Epidermal melanocyte (primary cell): ENCODE measurements at regions not wholly inside any gene's neighbourhood (a gene's known extent, or its start where the extent isn't known, plus 50 kb on each side); places are given as distances from the start of the nearest gene placed in this dataset.
A peak's percentile ranks its signal among the peaks of the same experiment; 100 is the strongest.

ENCODE experiments used
- DNase-seq: peaks from one replicate; pipeline ENCODE4 v3.0.0; 2011; ENCODE audit warnings: low spot score; ENCODE audit not compliant: insufficient read length

DNA sequence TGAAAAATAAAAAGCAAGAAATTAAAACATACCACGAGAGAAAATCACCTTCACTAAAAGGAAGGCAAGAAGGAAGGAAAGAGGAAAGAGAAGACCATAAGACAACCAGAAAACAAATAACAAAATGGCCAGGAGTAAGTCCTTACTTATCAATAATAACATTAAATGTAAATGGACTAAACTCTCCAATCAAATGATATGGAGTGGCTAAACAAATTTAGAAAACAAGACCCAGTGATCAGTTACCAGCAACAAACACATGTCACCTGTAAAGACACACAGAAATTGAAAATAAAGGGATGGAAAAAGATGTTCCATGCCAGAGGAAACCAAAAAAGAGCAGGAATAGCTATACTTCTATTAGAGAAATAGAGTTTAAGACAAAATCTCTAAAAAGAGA is 85.0 kb upstream of the SLC38A4 start:
- DNase-seq = no peak

DNA sequence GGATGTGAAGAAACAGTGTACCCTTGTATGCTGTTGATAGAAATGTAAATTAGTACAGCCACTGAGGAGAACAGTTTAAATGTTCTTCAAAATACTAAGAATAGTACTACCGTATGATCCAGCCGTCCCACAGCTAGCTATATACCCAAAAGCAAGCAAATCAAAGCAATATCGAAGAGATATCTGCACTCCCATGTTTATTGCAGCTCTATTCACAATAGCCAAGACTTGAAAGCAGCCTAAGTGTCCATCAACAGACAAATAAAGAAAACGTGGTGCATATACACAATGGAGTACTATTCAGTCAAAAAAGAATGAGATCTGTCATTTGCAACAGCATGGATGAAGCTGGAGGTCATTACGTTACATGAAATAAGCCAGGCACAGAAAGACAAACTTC is 88.5 kb upstream of the SLC38A4 start:
- DNase-seq = no peak

DNA sequence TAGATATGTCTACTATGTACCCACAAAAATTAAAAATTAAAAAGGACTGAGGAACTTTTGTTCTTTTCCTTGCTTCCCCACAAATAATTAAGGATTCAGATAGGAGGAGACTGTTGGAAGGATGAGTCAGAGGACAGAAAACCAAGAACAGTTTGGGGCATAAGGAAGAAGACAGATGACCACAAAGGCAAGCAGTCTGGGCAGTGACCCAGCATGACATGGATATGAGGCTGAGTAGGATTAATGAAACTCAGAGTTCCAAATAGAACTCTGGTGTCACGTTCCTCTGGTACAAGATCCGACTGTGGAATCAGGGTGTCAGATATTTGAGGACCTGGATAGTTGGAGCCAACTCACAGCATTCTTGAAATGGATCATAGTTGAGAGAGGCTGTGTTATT is 89.3 kb upstream of the SLC38A4 start:
- peak; percentile 20 for DNase-seq

DNA sequence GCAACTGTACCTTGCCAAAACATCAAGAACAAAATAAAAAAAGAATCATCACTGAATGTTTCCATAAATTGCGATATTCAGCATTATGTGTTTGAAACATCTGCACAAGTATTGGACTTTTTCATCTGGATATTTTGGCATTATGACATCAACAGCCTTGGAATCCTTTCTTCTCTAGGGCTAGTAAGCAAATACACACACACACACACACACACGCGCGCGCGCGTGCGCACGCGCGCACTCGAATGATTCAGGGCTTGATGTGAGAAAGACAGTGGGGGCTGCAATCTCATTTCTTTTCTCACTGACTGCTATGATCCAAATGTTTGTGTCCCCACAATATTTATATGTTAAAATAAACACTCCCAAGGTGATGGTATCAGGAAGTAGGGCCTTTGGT is 90.0 kb upstream of the SLC38A4 start:
- no peak for DNase-seq

DNA sequence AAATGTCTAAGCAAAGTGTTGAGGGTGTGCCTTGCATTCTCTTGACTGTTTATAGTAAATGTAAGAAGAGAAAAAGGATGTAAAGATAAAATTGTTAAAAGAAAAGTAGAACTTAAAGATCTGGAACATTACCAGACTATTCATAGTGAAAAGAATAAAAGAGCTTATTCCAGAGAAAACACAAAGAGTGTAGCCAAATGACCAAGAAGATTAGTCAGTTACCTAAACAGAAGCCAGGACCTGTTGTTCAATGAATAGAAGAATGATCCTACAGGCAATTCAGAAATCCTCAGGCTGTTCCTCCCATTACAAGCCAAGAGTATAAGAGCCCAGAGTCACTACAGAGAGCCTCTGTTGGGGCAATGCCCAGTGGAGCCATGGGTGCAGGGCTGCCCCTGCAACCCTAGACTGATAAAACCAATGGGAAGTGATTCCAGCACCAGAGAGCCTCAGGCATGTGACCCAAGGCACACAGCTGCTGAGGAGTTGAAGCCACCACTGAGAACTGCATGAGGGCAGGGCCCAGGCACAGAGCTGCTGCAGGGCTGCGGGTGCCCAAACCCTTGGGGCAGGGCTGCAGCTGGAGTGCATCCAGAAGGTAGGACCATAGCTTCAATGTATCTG is 91.1 kb upstream of the SLC38A4 start:
- no peak for DNase-seq

DNA sequence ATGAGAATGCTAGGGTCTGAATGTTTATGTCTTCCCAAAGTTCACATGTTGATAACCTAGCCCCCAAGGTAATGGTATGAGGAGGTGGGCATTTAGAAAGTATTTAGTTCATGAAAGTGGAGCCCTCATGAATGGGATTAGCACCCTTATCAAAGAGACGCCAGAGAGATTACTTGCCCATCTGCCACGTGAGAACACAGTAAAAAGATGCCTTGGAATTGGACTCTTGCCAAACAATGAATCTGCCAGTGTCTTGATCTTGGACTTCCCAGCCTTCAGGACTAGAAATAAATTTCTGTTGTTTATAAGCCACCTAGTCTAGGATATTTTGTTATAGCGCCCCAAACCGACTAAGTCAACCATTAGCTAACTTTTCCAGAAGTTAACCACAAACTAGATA is 92.0 kb upstream of the SLC38A4 start:
- no peak for DNase-seq

DNA sequence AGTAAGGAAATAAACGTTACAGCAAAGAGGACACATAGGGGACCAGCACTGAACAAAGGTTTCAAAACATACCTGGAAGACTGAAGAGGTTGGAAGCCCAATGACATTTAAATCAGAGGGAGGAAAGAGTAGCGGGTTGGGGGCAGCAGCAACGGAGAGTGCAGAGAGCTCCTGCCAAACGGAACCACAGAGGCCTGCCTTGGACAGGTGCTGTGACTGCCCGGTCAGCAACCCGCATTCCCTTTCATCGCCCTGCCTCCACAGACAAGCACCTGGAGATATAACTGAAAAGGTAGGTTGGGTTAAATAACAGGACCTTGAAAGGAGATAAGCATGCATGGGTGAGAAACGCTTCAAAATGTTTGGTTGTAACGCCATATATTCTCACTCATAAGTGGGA is 92.8 kb upstream of the SLC38A4 start:
- DNase-seq = no peak

DNA sequence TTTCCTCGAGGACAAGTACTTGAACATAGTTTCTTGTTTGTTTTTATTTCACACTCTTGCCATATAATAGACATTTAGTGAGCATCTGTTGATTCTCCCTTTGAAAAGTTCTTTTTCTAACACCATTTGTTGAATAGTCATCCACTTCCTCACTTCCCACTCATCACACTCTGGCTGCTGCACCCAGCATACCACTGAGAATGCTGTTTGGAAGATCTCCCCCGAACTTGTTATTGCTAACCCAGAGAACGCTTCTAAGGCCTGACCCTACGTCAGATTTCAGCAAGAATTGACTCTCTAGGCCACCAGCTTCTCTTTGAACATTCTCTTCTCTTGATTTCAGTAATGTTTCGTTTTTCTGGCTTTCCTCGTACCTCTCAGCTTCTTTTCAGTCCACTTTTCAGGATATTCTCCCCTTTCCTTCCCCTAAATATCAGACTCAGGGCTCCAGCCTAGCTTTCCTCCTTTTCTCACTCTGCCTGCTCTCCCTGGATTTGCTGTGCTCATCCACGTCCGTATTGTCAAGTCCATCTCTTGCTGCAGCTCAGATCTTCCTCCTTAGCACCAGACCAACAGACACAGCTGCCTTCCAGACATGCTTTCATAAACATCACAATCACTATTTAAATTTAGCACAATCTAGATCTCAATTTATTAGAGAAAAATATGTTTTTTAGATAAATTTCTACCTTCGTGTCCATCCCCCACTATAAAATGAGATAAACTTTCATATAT is 94.0 kb upstream of the SLC38A4 start:
- DNase-seq = no peak

DNA sequence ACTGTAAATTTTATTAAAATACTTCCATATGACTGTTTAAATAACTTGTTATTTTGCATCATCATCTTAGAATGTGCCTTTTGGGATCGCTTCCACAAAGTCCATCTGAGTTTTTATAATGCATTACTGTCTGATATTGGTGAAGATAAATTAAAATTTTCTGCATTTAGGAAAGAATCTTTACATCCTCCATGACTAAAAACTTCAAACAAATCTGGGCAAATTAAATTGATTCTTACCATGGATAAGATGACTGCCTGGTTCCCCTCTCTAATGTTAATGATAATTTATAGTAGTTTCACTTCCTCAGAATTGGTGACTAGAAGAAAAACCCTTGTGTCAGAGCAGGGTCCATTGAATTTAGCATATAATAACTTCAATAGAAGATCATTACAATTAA is 94.7 kb upstream of the SLC38A4 start:
- DNase-seq = no peak

DNA sequence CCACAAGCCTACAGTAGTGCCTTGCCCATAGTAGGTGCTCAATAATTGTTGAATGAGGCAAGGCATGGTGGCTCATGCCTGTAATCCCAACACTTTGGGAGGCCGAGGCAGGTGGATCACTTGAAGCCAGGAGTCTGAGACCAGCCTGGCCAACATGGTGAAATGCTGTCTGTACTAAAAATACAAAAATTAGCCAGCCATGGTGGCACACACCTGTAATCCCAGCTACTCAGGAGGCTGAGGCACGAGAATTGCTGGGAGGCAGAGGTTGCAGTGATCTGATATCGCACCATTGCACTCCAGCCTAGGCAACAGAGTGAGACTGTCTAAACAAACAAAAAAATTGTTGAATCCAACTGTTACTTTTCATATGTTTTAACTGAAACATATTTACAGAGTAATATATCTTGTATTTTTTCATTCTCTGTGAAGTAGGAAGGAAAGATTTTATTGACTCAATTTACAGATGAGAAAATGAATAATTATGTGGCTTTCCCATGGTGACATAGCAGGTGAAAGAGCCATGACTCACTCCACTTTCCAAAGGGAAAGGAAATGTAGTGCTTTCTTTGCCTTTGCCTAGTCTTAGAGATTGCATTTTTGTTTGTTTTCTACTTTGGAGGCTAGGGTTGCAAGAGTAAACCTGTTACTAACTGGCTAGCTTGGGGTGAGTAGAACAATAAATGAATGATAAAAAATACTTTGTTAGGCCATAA is 95.4 kb upstream of the SLC38A4 start:
- DNase-seq = no peak

DNA sequence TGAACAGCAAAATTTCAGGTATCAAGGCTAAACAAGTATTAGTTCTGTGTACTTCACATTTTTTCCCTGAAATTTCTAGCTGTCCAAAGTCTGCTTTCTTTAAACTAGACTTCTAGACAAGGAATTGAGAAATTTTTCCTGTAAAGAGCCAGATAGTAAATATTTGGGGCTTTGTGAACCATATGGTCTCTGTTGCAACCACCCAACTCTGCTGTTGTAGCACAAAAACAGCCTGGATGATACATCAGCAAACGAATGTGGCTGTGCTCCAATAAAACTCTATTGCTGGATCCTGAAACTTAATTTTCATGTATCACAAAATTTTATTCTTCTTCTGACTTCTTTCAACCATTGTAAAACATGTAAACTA is 96.0 kb upstream of the SLC38A4 start:
- no peak for DNase-seq

DNA sequence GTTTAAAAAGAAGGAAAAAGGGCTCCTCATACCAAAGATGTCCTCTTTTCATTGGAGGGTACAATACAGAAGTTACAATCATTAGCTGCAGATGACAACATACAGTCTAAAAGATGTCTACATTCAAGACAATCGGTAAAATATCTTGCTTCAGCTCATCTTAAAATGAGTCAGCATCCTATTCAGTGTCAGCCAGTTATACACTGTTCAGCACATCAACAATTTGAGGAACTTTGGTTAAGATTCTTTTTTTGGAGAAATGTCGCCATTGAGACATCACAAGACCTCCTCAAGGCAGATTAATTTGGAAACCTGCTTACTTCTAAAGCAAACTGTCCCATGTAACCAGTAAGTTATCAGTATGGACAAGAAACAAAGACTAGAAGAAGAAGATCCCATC is 100.7 kb upstream of the SLC38A4 start:
- DNase-seq = no peak

DNA sequence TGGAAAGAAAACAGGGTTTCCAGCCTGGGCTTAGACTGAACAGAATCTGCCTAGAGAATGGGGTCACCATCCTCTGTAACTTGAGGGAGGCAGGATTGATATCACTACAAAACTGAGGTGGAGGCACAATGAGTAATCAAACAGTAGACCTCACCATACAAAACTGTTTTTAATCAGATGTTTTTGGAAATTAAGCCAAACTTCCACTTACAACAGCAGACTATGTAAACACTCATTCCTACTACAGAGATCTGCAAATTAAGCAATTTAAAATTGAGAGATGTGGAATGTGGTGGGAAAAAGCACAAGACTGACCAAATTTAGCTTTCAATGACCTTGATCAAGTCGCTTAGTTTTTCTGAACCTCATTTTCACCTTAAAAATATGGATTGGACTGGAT is 104.3 kb upstream of the SLC38A4 start:
- no peak for DNase-seq

DNA sequence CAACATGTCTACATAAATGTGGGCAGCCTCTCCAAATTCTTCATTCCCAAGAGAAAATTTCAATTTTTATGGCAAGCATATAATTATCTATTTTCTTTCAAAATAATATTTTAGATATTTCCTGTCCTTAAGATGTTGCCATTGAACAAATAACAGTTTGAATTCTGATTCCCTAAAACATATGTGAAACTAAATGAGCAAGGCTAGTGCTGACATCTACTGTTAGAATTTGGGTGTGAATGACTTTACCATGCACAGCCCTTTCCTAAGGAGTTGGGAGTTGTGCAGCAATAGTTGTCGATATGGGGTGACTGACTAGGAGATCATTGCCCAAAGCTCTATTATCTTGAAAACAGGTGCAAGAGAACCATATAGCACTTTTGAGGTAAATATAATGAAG is 108.2 kb upstream of the SLC38A4 start:
- DNase-seq = no peak

DNA sequence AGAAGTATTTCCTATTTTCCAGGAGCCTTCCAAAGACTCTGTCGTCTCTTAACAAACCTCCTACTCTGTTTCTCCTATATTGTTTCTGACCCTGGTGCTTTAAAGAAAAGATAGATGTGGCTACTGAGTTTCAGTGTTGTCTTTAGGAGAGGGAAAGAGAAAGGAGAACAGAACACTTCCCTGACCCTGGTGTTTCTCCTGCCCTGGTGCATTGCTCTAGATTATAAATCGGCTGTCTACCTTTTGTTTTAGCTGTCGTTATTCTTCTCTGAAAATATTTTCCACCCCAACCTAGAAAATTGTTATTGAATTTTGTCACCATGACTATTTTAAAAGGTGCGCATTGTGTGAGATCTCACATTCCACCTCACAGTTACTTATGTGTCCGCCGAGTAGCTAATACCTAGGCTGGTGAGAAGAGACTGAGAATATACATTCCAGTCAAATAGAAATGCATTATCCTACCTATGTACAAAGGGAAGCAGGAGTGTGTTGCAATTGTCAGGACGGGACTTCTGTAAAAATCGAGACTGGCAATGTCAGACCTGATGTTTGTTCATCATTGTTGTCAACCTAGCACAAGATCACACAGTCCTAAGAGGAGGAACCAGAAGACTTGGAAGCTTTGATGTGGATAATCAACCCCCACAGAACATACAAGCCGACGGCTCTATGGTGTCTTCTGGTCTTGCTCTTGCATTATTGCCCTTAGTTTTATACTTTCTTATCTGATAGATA is 108.7 kb upstream of the SLC38A4 start:
- DNase-seq = no peak

DNA sequence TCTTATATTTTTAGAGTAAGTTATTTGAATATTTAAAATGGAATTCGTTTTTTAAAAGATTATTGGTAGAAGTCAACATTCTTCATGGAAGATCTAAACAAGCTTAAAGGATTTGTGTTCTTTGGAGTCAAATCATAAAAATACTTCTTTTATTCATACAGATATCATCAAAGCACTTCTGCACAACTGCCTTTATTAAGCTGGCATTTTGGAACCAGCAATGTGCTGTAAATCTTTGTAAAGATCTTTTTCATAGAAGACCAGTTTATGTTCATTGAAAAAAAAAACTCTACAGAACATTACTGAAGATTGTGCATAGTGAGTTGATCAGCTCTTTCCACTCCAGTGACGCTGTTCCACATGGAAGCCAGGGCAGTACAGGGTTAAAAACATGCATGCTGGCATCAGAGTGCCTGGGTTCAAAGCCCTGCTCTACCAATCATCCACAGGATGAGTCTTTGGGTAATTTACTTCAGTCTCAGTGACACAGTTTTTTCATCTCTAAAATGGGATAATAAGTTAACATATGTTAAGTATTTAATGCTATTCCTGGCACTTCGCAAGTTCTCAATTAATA is 109.6 kb upstream of the SLC38A4 start:
- DNase-seq = no peak

DNA sequence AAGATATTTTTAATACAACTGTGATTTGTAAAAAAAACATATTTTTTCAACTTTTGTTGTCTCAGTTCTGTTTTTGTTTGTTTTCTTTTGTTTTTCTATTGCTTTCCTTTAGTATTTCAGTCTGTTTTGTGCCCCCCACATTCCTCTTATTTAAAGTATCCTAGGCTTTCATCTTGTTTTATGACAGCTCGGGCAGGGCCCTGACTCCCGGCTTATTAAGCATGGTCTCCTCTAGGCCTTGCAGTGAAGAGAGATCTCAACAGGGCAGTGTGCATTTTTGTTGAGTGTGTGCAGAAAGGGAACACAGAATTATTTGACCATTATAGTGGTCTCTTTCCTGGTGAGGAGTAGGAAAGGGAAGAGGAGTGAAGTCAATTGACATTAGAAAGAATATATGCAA is 110.2 kb upstream of the SLC38A4 start:
- DNase-seq = no peak

DNA sequence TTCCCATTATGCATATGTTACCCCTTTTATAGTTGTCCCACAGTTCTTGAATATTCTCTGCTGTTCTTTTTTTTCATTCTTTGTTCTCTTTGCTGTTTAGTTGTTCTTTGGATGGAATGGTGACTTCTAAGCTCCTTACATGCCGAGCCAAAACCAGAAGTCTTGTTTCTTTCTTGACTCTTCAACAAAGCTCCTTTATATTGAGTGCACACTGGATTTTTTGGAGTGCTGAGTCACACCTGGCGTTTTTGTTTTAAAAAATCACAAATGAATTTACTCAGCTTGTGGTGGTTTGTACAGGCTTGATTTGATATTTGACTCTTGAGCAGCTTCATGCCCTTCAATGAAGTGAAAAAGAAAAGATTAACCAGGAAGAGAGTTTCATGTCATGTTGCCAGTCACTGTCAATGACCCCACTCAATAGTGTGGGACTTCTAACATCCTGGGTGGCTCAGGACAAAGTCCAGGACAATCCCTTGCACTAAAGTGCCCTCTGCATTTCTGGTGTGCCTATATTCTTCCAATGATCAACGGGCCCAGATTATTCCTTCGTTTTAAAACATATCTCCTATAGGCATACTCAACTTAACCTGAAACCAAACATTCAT is 112.4 kb upstream of the SLC38A4 start:
- no peak for DNase-seq

DNA sequence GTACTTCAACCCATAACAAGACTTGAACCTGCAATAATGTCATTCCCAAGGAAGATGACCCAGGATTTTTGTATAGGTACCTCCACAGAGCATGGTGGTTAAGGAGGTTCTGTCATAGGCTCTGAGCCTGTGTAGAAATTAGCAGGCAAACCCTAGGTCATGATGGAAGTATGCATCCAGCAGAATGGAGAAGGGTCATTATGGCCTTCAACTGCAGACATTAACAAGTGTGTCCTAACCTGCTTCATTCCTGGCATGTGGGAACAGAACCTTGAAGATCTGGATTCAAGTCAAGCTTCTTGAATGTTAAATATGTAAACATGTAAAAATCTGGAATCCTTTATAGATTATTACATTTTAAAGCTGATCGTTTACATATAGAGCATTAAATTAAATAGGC is 116.2 kb upstream of the SLC38A4 start:
- no peak for DNase-seq

DNA sequence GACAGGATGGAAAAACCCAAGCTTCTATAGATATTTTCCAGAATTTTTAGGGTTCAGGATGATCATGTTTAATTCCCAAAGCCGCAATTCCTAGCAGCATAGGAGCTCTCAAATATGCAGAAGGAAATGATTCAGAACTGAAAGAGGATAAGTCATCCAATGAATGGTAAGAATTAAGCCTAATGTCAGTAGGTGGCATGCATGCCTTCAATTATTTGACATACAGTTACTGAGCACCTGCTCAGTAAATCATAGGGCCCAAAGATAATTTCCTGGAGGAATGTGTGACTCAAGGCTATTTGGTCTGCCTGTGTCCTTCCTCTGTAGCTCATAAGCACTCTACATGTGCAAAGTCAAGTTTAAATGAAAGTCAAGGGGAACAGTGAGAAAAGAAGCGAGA is 116.8 kb upstream of the SLC38A4 start:
- DNase-seq = no peak

DNA sequence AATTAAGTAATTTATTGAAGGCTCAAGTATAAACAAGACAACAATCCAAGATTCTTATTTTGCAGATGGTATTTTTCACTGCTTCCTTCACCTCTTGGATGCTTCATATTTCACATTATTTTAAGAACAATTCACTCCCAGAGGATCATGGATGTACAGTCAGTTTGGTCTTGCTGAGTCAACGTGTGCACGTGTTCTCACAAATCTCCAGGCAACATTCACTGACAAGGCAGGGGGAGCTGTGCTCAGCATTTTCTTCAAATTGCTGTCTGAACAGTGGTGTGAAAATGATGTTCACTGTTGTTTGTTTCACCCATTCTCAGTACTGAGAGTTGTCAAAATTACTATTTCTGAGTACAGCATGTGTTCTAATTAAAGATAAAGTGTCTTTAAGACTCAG is 118.3 kb upstream of the SLC38A4 start:
- no peak for DNase-seq
